NCI-H2107 treated with DMSO at 0.1 percent for 48 hours (cell line): ENCODE measurements at regions not wholly inside any gene's neighbourhood (a gene's known extent, or its start where the extent isn't known, plus 50 kb on each side); places are given as distances from the start of the nearest gene placed in this dataset.
"Not testable (repeated sequence)": the region's sequence is repeated elsewhere in the genome, so short reads cannot be mapped to it uniquely, and the experiment has no call there.

Source experiments
- DNase-seq: peaks from one replicate; lab custom pipeline; 2025; ENCODE audit not compliant: unreplicated experiment; lab: John Stamatoyannopoulos, UW

GRCh38 chr4:9702019-9702418, 79.4 kb upstream of the DRD5 start:
- DNase-seq: not testable (repeated sequence)

- DNase-seq: not testable (repeated sequence)
Observed at GRCh38 chr4:9702696-9703095, 78.7 kb upstream of the DRD5 start.

GRCh38 chr4:9703391-9703790, 78.0 kb upstream of the DRD5 start:
- peak; percentile 31 for DNase-seq

- DNase-seq: not testable (repeated sequence)
Observed at GRCh38 chr4:9704126-9704525, 77.3 kb upstream of the DRD5 start.

- no peak for DNase-seq
Observed at GRCh38 chr4:9704551-9705332, 76.7 kb upstream of the DRD5 start.

DNA sequence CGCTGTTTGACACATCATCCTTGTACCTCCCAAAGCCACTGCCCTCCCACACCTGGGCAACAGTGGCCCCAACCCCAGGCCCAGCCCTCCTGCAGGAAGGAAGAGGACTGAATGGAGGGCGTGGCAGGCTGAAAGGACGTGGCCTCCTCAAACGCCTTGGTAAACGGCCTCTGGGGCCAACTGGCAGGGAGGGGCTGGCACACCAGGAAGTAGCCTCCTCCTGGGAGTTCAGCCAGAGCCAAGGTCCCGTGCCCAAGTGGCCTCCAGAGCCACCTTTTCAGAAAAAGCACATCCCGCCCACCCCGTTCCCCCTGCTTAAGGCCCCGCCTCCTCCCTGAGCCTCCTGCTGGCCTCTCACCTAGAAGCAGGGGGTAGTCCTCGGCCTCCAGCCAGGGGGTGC, 74.2 kb upstream of the DRD5 start:
- not testable (repeated sequence) for DNase-seq

DNA sequence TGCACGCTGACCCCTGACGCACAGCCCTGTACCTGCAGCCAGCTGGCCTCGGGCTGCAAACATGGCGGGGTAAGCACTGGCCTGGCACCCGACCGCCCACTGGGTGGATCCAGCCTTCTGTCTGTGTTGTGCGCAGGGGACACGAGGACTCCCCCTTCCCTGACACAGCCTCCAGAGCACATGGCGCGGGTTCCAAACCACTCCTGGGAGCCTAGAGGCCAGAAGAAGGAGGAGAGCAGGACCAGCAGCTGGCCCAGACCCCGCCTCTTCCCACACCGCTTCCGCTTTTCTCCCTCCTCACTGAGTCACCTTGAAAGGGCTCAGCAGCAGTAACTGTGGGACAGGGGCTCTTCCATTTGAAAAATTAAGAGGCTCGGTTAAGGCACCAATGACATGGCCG, 73.5 kb upstream of the DRD5 start:
- DNase-seq: not testable (repeated sequence)

GRCh38 chr4:9709724-9710123, 71.7 kb upstream of the DRD5 start:
- no peak for DNase-seq

DNA sequence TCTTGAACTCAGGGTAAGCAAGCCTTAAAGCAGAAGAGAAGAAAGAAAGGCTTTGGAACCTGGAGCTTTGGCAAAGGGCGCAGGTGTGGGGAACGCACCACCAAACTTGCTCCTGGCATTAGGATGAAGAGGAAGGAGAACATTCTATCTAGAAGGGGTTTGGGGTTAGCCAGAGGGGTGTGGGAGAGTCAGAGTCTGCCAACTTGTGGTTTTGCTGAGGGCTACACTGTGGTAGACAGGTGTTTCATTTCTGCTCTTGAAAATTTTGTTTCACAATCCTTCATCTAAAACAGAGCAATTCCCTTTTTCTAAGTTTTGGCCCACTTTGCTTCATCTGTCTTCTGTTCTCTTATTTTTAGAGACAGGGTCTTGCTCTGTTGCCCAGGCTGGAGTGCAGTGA, 66.2 kb upstream of the DRD5 start:
- not testable (repeated sequence) for DNase-seq

DNA sequence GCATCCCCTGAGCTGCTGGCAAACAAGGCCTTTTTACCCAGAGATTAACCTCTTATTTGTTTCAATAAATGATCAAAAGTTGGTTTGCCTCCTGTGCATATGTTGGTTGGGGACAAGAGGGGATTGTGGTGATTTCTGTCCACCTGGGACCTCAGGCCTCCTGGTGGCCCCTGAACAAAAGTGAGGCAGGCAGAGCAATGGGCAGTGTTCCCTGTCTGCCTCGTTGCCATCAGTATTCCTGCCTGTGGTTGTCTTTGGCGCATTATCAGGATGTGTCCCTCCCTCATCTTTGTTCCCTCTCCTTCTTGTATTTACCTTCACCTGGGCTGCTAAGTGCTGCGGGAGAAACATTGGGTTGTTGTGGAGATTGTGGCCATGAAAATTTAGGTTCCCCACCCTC, 65.3 kb upstream of the DRD5 start:
- DNase-seq: no peak

- DNase-seq: not testable (repeated sequence)
Observed at GRCh38 chr4:9718246-9718939, 63.0 kb upstream of the DRD5 start.

GRCh38 chr4:9722131-9722530, 59.3 kb upstream of the DRD5 start:
- not testable (repeated sequence) for DNase-seq
